A549 (cell line): ENCODE measurements at regions not wholly inside any gene's neighbourhood (a gene's known extent, or its start where the extent isn't known, plus 50 kb on each side); places are given as distances from the start of the nearest gene placed in this dataset.

ENCODE experiments used
- ATAC-seq, 2 experiments: fragments of 200-7000 bp in 1 of 2; fragments of >200 bp in 1 of 2; cut with Nextera tagmentation in 1 of 2; cut with Tn5 transposase in 1 of 2; 3 replicates each; pipeline versions ENCODE4 v1.8.0 to v1.9.1; 2018 to 2020; ENCODE audit warnings: mild to moderate bottlenecking in 1 of 2, moderate library complexity in 1 of 2
- CTCF ChIA-PET: fragments of 300-600 bp; sonication (Branson Sonifier 250); formaldehyde crosslinking; extraction: SDS; loops from one replicate; lab custom pipeline; 2021; ENCODE audit warnings: antibody characterized with exemption, inconsistent platforms; lab: Yijun Ruan, JAX
- POLR2A ChIA-PET: fragments of 350-600 bp; formaldehyde crosslinking; extraction: SDS; loops from one replicate; lab custom pipeline; 2021; ENCODE audit warnings: antibody characterized with exemption, inconsistent platforms; lab: Yijun Ruan, JAX
- DNase-seq, 2 experiments: peaks; one replicate each; pipeline versions ENCODE4 v3.0.0 to v3.0.0-alpha.2; 2011 to 2016; ENCODE audit warnings: low read depth in 1 of 2, low spot score in 1 of 2
- FAIRE-seq: peaks from 2 replicates; lab custom pipeline; 2011; peaks lifted over from hg19 to GRCh38; lab: Jason Lieb, UNC
- H3K27ac ChIP-seq, 2 experiments: fragments of >200 bp; sonication (Bioruptor Twin); formaldehyde crosslinking; 3 replicates each; pipeline ENCODE4 v1.5.1; 2016 to 2017
- H3K4me1 ChIP-seq: fragments of >200 bp; sonication (Bioruptor Twin); formaldehyde crosslinking; 3 replicates; pipeline ENCODE4 v1.6.1; 2016
- H3K4me2 ChIP-seq: fragments of >200 bp; sonication (Bioruptor Twin); formaldehyde crosslinking; 3 replicates; pipeline ENCODE4 v1.6.1; 2016
- H3K4me3 ChIP-seq: fragments of >200 bp; sonication (Bioruptor Twin); formaldehyde crosslinking; 3 replicates; pipeline ENCODE4 v1.5.1; 2016
- H3K9me3 ChIP-seq: fragments of >200 bp; sonication (Bioruptor Twin); formaldehyde crosslinking; 3 replicates; pipeline ENCODE4 v1.6.1; 2016
- CBX2 ChIP-seq: fragments of 200-600 bp; sonication (generic); IDR thresholded peaks from 2 replicates; pipeline ENCODE4 v1.6.1; 2016; ENCODE audit warnings: low read depth, mild to moderate bottlenecking, borderline replicate concordance
- CEBPB ChIP-seq, 2 experiments: fragments of >200 bp in 1 of 2; sonication (Bioruptor Twin) in 1 of 2; formaldehyde crosslinking in 1 of 2; IDR thresholded peaks; 2 replicates each; pipeline ENCODE4 v1.6.1; 2012 to 2016
- CHD4 ChIP-seq: fragments of 200-600 bp; sonication (generic); IDR thresholded peaks from 2 replicates; pipeline ENCODE4 v1.6.1; 2016; ENCODE audit warnings: antibody characterized with exemption, mild to moderate bottlenecking, borderline replicate concordance
- EHMT2 ChIP-seq: fragments of 200-600 bp; sonication (generic); IDR thresholded peaks from 2 replicates; pipeline ENCODE4 v1.6.1; 2016; ENCODE audit warnings: antibody characterized with exemption, low read depth, mild to moderate bottlenecking, moderate library complexity
- EP300 ChIP-seq, 2 experiments: fragments of >200 bp; sonication (Bioruptor Twin); formaldehyde crosslinking; IDR thresholded peaks; 2 replicates in 1 of 2; 3 replicates in 1 of 2; pipeline ENCODE4 v1.6.1; 2016 to 2017
- ESRRA ChIP-seq: fragments of 150-350 bp; IDR thresholded peaks from 2 replicates; pipeline ENCODE4 v1.6.1; 2014; ENCODE audit warnings: mild to moderate bottlenecking, low read length, borderline replicate concordance
- FOSB ChIP-seq: fragments of 250-450 bp; sonication (Bioruptor Pico); IDR thresholded peaks from 2 replicates; pipeline ENCODE4 v1.5.0; 2020; ENCODE audit warnings: mild to moderate bottlenecking, moderate library complexity
- FOSL2 ChIP-seq, 2 experiments: fragments of 450-650 bp in 1 of 2; fragments of >200 bp in 1 of 2; sonication (Bioruptor Twin) in 1 of 2; formaldehyde crosslinking; IDR thresholded peaks; 2 replicates each; pipeline versions ENCODE4 v1.5.0 to v1.6.1; 2016 to 2020; ENCODE audit warnings: mild to moderate bottlenecking in 1 of 2, moderate library complexity in 1 of 2
- FOXS1 ChIP-seq: fragments of 250-450 bp; sonication (Bioruptor Pico); IDR thresholded peaks from 2 replicates; pipeline ENCODE4 v1.5.0; 2020; ENCODE audit warnings: mild to moderate bottlenecking, moderate library complexity
- HEYL ChIP-seq: fragments of 250-450 bp; sonication (Bioruptor Pico); IDR thresholded peaks from 2 replicates; pipeline ENCODE4 v1.8.0; 2021; ENCODE audit warnings: mild to moderate bottlenecking, moderate library complexity
- HOXA7 ChIP-seq: fragments of 250-450 bp; sonication (Bioruptor Pico); IDR thresholded peaks from 2 replicates; pipeline ENCODE4 v1.5.0; 2020; ENCODE audit warnings: mild to moderate bottlenecking, moderate library complexity
- HOXB13 ChIP-seq: fragments of 250-450 bp; sonication (Bioruptor Pico); IDR thresholded peaks from 2 replicates; pipeline ENCODE4 v1.5.0; 2020; ENCODE audit warnings: low read depth, mild to moderate bottlenecking, moderate library complexity
- HOXB5 ChIP-seq: fragments of 250-450 bp; sonication (Bioruptor Pico); IDR thresholded peaks from 2 replicates; pipeline ENCODE4 v1.5.0; 2020; ENCODE audit warnings: mild to moderate bottlenecking, moderate library complexity
- JUNB ChIP-seq: fragments of >200 bp; sonication (Bioruptor Twin); formaldehyde crosslinking; IDR thresholded peaks from 2 replicates; pipeline ENCODE4 v1.6.1; 2016
- MAFK ChIP-seq: fragments of 450-650 bp; IDR thresholded peaks from 2 replicates; pipeline ENCODE4 v1.6.1; 2014; ENCODE audit not compliant: partially characterized antibody
- MYC ChIP-seq: IDR thresholded peaks from 2 replicates; pipeline ENCODE4 v1.6.1; 2012; ENCODE audit warnings: mild to moderate bottlenecking, inconsistent platforms, low read length, improper control_type of control experiment, borderline replicate concordance
- NPAS2 ChIP-seq: fragments of 250-450 bp; sonication (Bioruptor Pico); IDR thresholded peaks from 2 replicates; pipeline ENCODE4 v1.8.0; 2022; ENCODE audit warnings: mild to moderate bottlenecking, moderate library complexity, borderline replicate concordance
- PHF8 ChIP-seq: fragments of 200-600 bp; sonication (generic); IDR thresholded peaks from 2 replicates; pipeline ENCODE4 v1.6.1; 2016; ENCODE audit warnings: low read depth, mild to moderate bottlenecking, antibody characterized with exemption, moderate library complexity, borderline replicate concordance
- POLR2A ChIP-seq: IDR thresholded peaks from 2 replicates; pipeline ENCODE4 v1.6.1; 2012; ENCODE audit warnings: mild to moderate bottlenecking, low read length
- RAD21 ChIP-seq, 2 experiments: fragments of >200 bp in 1 of 2; sonication (Bioruptor Twin) in 1 of 2; formaldehyde crosslinking in 1 of 2; IDR thresholded peaks in 1 of 2; conservative IDR thresholded peaks in 1 of 2; 2 replicates in 1 of 2; 3 replicates in 1 of 2; pipeline ENCODE4 v1.6.1; 2012 to 2018; ENCODE audit warnings: inconsistent platforms in 1 of 2
- RCOR1 ChIP-seq: fragments of 150-350 bp; IDR thresholded peaks from 2 replicates; pipeline ENCODE4 v1.6.1; 2014; ENCODE audit warnings: antibody characterized with exemption, low read length, low read depth
- RNF2 ChIP-seq: fragments of 200-600 bp; sonication (generic); IDR thresholded peaks from 2 replicates; pipeline ENCODE4 v1.6.1; 2016; ENCODE audit warnings: low read depth, mild to moderate bottlenecking, antibody characterized with exemption, moderate library complexity, borderline replicate concordance
- SREBF2 ChIP-seq: fragments of 450-650 bp; IDR thresholded peaks from 2 replicates; pipeline ENCODE4 v1.6.1; 2014; ENCODE audit warnings: mild to moderate bottlenecking, moderate library complexity
- ZC3H11A ChIP-seq: fragments of 450-650 bp; IDR thresholded peaks from 2 replicates; pipeline ENCODE4 v1.6.1; 2014; ENCODE audit warnings: antibody characterized with exemption, mild to moderate bottlenecking
- ZSCAN20 ChIP-seq: fragments of 250-450 bp; sonication (Bioruptor Pico); IDR thresholded peaks from 2 replicates; pipeline ENCODE4 v1.8.0; 2022; ENCODE audit warnings: mild to moderate bottlenecking, moderate library complexity
- WGBS: methylation state at CpG from one replicate; pipeline ENCODE4 v1.1.6; 2017; ENCODE audit errors: missing lambda C conversion rate; 5-methylcytosine and 5-hydroxymethylcytosine counted together
- TF ChIP-seq, protein P1 (sequence below): fragments of >200 bp; sonication (Bioruptor Twin); formaldehyde crosslinking; IDR thresholded peaks from 2 replicates; pipeline ENCODE4 v1.6.1; 2016
- TF ChIP-seq, protein P2 (sequence below): fragments of >200 bp; sonication (Bioruptor Twin); formaldehyde crosslinking; IDR thresholded peaks from 3 replicates; pipeline ENCODE4 v1.6.1; 2016
- TF ChIP-seq, protein P3 (sequence below): fragments of 150-350 bp; IDR thresholded peaks from 2 replicates; pipeline ENCODE4 v1.6.1; 2014; ENCODE audit warnings: low read depth, mild to moderate bottlenecking, low read length
- TF ChIP-seq, protein P4 (sequence below): fragments of >200 bp; sonication (Bioruptor Twin); formaldehyde crosslinking; IDR thresholded peaks from 3 replicates; pipeline ENCODE4 v1.5.1; 2016

DNA sequence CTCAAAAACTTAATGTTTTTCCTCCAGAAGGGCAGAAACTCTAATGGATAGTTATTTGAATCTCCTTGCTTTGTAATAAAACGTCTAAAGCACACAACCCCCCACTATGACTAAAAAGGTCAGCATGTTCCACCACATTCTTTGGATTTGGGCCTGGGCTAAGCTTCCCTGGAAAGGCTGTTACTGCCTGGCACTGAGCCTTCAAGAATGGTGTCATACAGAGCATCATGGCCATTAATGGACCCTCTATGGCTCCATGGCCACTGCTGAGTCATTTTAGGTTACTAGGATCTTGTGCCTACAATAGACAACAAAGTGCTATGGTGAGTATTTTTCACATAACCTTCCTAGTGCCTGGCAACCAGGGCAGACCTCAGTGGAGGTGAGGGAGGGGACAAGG is 242.6 kb upstream of the FAT3 start:
- H3K9me3 ChIP-seq: no peaks in the 10 kb centered on the region
- H3K4me2 ChIP-seq: peak overlapping the region; percentile 49
- H3K4me1 ChIP-seq: peaks cover 16% of the 10 kb centered on the region
- no peak for FAIRE-seq
- ChIA-PET CTCF (no interaction called here), POLR2A (no interaction called here)
- H3K27ac ChIP-seq: peak overlapping the region; percentile 39 to 68
- TF ChIP-seq RAD21 (conservative IDR thresholded peaks at IDR 0.05 in 1 of 2, IDR thresholded peaks at IDR 0.05 in 1 of 2) (no peak), NPAS2 (CRISPR knock-in tag) (no peak), MYC (no peak), EHMT2 (no peak), RCOR1 (no peak), FOXS1 (CRISPR knock-in tag) (no peak), ZSCAN20 (no peak), ESRRA (no peak), FOSB (CRISPR knock-in tag) (no peak), MAFK (peak; percentile 64), POLR2A (no peak), JUNB (peak; percentile 43), CBX2 (no peak), HEYL (CRISPR knock-in tag) (no peak), SREBF2 (no peak), FOSL2 (IDR thresholded peaks at IDR 0.05) (no peak), FOSL2 (CRISPR knock-in tag; IDR thresholded peaks at IDR 0.05) (peak; percentile 56; the same call in 1 of the 2 replicates), PHF8 (no peak), HOXB13 (CRISPR knock-in tag) (no peak), CHD4 (no peak)
- TF ChIP-seq, protein P1, sequence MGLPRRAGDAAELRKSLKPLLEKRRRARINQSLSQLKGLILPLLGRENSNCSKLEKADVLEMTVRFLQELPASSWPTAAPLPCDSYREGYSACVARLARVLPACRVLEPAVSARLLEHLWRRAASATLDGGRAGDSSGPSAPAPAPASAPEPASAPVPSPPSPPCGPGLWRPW: no peak
- TF ChIP-seq, protein P2, sequence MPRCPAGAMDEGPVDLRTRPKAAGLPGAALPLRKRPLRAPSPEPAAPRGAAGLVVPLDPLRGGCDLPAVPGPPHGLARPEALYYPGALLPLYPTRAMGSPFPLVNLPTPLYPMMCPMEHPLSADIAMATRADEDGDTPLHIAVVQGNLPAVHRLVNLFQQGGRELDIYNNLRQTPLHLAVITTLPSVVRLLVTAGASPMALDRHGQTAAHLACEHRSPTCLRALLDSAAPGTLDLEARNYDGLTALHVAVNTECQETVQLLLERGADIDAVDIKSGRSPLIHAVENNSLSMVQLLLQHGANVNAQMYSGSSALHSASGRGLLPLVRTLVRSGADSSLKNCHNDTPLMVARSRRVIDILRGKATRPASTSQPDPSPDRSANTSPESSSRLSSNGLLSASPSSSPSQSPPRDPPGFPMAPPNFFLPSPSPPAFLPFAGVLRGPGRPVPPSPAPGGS: no peak
- TF ChIP-seq, protein P3, sequence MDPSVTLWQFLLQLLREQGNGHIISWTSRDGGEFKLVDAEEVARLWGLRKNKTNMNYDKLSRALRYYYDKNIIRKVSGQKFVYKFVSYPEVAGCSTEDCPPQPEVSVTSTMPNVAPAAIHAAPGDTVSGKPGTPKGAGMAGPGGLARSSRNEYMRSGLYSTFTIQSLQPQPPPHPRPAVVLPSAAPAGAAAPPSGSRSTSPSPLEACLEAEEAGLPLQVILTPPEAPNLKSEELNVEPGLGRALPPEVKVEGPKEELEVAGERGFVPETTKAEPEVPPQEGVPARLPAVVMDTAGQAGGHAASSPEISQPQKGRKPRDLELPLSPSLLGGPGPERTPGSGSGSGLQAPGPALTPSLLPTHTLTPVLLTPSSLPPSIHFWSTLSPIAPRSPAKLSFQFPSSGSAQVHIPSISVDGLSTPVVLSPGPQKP: no peak
- peak; percentile 89 to 94 for ATAC-seq
- DNase-seq: peak; percentile 4 to 80
- 0% methylated on average over 1 of the region's 1 CpG for whole genome bisulfite sequencing
- no peak overlapping the region for H3K4me3 ChIP-seq

DNA sequence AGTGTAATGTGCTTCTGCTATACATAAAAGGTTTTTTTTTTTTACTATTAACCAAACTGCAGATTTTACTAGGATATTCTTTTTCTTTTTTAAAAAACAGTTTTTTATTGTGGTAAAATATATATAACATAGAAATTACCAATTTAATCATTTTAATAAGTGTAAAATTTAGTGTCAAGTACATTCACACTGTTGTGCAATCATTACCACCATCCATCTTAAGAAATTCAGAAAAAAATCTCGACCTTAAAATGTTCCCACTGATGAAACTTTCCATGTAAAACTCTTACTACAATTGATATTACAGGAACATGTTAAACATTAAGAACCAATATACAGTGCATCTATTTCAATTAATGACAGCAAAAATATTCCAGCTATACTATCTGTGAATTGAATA is 244.8 kb upstream of the FAT3 start:
- no peak for ATAC-seq
- Histone ChIP-seq H3K4me1 (peaks cover 16% of the 10 kb centered on the region), H3K27ac (no peak overlapping the region), H3K4me2 (no peak overlapping the region), H3K4me3 (no peak overlapping the region), H3K9me3 (no peaks in the 10 kb centered on the region)
- WGBS: 5% methylated on average over 1 of the region's 1 CpG
- CTCF ChIA-PET: no interaction called here
- TF ChIP-seq CHD4 (no peak), CEBPB (IDR thresholded peaks at IDR 0.05) (no peak), EHMT2 (no peak), HOXA7 (CRISPR knock-in tag) (no peak), MAFK (no peak), ZSCAN20 (no peak), CBX2 (no peak), SREBF2 (no peak), EP300 (IDR thresholded peaks at IDR 0.05) (no peak), RNF2 (no peak), RCOR1 (no peak), HOXB5 (no peak), ZC3H11A (no peak)
- TF ChIP-seq, protein P4, sequence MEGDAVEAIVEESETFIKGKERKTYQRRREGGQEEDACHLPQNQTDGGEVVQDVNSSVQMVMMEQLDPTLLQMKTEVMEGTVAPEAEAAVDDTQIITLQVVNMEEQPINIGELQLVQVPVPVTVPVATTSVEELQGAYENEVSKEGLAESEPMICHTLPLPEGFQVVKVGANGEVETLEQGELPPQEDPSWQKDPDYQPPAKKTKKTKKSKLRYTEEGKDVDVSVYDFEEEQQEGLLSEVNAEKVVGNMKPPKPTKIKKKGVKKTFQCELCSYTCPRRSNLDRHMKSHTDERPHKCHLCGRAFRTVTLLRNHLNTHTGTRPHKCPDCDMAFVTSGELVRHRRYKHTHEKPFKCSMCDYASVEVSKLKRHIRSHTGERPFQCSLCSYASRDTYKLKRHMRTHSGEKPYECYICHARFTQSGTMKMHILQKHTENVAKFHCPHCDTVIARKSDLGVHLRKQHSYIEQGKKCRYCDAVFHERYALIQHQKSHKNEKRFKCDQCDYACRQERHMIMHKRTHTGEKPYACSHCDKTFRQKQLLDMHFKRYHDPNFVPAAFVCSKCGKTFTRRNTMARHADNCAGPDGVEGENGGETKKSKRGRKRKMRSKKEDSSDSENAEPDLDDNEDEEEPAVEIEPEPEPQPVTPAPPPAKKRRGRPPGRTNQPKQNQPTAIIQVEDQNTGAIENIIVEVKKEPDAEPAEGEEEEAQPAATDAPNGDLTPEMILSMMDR: no peak
- FAIRE-seq: no peak
- DNase-seq: no peak
- POLR2A ChIA-PET: no interaction called here
